ENCODE measurements at regions not wholly inside any gene's neighbourhood (a gene's known extent, or its start where the extent isn't known, plus 50 kb on each side); places are given as distances from the start of the nearest gene placed in this dataset.

- DNase-seq (ENCODE audit: low spot score) = no peak
Measured at GRCh38 chr15:94535298-94536048, 304.1 kb downstream of the MCTP2 start.

- no peak for DNase-seq (ENCODE audit: low spot score)
Measured at GRCh38 chr15:94536549-94536948, 305.2 kb downstream of the MCTP2 start.

DNA sequence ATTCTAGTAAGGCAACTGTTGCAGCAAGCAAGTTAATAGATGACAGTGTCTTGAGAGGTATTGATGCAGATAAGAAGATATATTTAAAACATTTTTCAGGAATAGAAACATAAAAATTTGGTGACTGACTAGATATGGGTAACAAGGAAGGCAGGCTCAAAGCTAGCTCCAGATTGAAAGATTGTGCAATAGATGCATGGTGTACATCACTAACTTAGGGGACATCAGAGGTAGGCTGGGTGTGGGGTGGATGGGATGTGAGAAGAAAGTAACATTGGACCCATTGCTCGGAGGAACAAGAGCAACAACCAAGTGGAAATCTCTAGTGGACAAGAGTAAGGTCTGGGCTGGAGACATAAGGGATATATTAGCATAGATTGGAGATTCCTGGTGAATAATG, 306.9 kb downstream of the MCTP2 start:
- DNase-seq (ENCODE audit: low spot score) = no peak

DNA sequence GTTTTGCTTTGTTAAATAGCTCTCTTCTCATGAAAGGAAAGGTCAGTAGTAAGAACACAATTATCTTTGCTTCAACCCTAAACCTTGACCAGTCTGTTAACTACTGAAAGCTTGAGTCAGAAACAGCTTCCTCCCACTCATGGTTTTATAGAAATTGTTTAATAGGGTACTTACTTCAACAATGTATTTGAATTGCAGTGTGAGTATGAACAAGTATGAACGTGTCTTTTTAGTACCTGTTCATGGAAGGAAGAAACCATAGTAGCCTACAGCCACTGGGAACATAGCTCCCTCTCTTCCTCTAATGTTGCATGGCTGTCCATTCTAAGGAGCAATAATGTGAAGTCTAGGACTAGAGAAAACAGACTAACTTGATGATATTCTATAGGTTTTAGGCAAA, 311.0 kb downstream of the MCTP2 start:
- no peak for DNase-seq (ENCODE audit: low spot score)

- DNase-seq (ENCODE audit: low spot score) = no peak
Measured at GRCh38 chr15:94546808-94547207, 315.4 kb downstream of the MCTP2 start.

- no peak for DNase-seq (ENCODE audit: low spot score)
Measured at GRCh38 chr15:94547711-94548110, 316.4 kb downstream of the MCTP2 start.

DNA sequence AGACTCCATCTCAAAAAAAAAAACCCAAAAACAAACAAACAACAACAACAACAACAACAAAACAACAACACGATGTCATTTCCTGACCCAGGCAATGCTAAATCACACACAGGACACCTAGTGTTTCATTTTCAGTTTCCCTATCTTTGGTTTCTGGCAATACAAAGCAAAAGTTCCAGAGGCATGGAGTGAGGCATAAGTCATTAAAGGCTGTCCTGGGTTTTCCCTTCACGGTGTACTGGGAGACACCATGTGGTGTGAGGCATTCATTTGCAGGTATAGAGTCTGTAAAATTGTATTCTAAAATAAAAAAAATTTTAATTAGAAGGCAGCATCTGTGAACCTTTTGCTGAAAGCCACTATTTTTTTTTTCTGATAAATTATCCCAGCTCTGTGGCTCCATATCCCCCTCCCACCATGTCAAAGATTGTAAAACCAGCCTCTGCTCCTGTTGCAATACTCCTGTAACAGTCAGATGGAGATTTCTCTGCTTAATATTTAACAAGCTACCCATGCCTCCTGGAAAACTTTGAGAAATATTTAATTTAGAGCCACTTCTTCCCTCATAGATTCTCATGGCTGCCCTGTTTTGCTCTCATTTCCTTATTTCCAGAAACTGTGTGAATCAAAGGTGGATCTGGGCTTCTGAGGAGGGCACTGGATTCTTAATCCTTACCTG, 324.6 kb downstream of the MCTP2 start:
- no peak for DNase-seq (ENCODE audit: low spot score)

DNA sequence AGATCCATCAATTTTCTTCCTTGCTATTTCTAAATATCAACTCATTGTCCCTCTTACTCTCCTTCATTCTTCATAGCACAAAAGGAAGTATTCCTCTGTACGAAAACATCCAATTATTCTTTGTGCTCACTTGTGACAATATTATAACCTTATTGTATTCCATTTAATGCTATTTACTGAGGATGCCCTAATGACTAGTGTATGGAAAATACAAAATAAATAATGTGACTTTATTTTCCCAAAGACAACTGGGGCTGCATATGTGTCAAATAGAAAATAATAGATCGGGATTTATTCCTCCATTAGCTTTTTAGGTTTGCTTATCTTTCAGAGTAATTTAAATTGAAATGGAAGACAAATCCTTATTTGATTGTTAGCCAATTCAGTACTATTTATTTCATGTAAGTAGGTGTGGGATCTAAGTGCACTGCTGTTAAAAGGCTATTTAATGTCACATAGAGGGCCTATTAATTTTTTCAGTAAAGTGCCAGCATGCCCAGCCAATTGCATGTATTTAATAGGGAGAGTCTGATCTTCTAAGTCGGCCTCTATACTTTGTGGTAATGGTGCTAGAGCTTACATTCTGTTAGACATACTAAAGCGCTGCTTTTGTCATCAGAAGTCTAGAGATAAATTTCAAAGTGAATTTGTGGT, 329.8 kb downstream of the MCTP2 start:
- DNase-seq (ENCODE audit: low spot score) = no peak

DNA sequence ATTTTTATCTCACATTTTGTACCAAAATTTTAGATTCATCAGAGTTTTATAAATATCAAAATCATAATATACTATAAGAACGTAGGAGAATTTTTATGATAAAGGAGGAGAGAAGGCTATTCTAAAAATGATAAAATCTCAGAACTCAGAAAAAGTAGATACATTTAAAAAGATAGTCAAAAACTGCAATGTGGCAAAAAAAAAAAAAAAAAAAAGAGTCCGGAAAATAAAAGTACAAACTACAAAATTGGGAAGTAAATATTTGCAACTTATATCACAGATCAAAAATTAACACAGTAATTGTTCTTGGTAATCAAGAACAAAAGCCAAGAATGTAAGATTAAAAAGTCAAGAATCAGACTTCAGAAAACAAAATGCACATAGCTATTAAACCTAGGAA, 332.1 kb downstream of the MCTP2 start:
- DNase-seq (ENCODE audit: low spot score) = no peak

GRCh38 chr15:94576889-94577533, 345.6 kb downstream of the MCTP2 start:
- peak; percentile 16 for DNase-seq (ENCODE audit: low spot score)

DNA sequence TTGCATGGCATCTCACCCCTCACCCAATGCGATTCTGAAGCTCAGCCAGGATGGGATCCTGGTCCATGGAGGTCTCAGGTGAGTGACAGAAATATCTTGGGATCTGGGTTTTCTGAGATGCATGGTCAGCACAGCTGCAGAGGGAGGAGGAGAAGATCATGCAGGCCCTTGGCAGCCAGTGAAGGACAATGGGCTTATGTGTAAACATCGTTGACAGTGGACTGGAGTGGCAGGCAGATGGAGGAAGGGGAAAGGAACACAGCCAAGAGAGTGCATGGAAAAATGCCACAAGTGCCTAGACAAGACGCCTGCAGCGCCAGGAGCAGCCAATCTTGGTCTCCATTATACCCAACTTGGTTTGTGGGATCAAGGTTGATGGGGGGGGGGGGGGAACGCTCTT, 347.9 kb downstream of the MCTP2 start:
- no peak for DNase-seq (ENCODE audit: low spot score)

GRCh38 chr15:94580211-94580885, 349.0 kb downstream of the MCTP2 start:
- DNase-seq (ENCODE audit: low spot score) = no peak

DNA sequence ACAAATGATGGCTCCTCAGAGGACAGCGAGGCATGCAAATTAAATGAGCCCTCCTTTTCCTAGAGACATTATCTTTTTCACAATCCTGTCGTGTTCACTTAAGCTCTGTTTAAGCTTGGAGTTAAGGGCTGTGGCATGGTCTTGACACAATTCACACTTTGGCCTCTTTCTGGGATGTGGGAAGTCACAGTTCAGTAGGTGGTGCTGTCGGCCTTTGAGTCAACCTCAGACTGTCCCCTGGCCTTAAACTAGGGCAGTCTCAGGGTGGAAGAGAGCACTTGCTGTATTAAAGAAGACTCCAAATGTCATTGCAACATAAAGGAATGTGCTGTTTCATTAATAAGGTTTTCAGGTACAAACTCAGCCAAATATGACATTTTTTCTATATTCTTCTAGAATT, 351.0 kb downstream of the MCTP2 start:
- peak; percentile 30 for DNase-seq (ENCODE audit: low spot score)

GRCh38 chr15:94584833-94585244, 353.5 kb downstream of the MCTP2 start:
- no peak for DNase-seq (ENCODE audit: low spot score)

DNA sequence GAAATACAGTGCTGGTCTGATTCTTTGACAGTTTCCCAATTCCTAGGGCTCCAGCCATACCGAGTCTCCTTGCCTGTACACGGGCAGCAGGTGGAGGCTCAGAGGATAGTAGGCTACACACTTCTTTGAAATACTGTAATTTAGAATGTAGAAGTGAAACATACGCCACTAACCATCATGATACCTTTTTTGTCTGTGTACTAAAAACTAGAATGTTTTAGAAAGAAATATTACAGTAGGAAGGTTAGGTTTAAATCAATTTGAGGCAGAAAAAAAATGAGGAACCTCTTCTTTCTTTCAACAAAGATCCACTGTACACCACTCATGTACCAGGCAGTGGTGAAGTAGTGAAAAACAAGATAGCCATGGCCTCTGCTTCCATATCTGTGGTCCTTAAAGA, 354.7 kb downstream of the MCTP2 start:
- no peak for DNase-seq (ENCODE audit: low spot score)

DNA sequence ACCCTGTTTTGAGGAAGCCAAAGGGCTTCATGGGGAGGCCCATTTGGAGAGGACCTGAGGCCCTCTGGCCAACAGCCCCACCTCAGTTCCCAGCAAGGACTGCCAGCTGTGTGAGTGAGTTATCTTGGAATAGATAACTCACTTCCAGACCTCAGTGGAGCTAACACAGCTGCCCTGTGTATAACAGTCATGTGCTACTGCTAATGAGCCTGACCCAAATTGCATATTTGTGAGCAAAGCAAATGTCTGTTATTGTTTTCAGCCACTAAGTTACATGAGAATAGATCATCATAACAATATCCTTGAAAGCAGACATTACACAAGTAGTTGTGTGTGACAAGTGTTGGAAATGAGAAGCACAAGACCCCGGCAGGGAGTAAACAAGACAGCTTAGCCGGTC, 355.8 kb downstream of the MCTP2 start:
- no peak for DNase-seq (ENCODE audit: low spot score)

DNA sequence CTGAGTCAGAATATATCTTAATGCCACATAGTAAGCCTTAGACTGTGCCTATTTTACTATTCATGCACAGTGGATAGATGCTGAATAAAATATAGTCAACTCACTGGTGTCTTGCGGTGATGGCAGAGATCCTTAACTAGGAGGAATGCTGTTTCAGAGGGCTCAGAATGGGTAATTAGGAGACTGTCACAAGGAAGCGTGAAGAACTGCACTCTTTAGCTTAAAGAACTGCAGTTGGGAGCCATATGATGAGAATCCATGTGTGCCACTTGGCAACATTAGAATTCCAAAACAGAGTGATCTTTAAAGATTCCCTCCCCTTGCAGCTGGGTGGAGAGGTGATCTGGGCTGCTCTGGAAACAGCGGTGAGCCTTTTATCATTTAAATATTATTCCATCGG, 357.6 kb downstream of the MCTP2 start:
- no peak for DNase-seq (ENCODE audit: low spot score)

GRCh38 chr15:94592495-94592894, 361.1 kb downstream of the MCTP2 start:
- DNase-seq (ENCODE audit: low spot score) = no peak

GRCh38 chr15:94596707-94597106, 365.3 kb downstream of the MCTP2 start:
- no peak for DNase-seq (ENCODE audit: low spot score)

GRCh38 chr15:94600505-94600904, 369.1 kb downstream of the MCTP2 start:
- DNase-seq (ENCODE audit: low spot score) = no peak

- no peak for DNase-seq (ENCODE audit: low spot score)
Measured at GRCh38 chr15:94602754-94603470, 371.6 kb downstream of the MCTP2 start.

DNA sequence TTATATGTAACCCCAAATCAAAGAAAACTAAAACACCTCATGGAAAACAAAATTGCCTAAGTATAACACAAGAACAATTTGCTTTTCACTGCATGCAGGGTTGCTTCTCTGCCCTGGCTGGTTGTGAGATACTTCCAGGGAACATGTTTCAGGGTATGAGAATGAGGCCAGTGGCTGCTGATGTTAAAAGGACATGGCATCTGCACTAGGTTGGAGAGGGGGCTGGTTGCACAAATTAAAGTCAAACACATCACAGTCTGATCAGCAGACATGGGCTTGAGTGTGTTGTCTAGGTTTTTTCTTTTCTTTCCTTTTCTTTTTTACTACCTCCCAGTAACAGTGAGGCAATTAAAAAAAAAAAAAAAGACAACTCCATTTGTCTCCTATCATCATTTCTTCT, 374.9 kb downstream of the MCTP2 start:
- DNase-seq (ENCODE audit: low spot score) = no peak
